CD4-positive, alpha-beta T cell treated with Interleukin-21 for 1 hour (primary cell): ENCODE measurements at regions not wholly inside any gene's neighbourhood (a gene's known extent, or its start where the extent isn't known, plus 50 kb on each side); places are given as distances from the start of the nearest gene placed in this dataset.

ENCODE experiments used
- DNase-seq: peaks from one replicate; pipeline ENCODE4 v3.0.0-alpha.2; 2020

- DNase-seq = no peak
Measured at GRCh38 chr3:3745693-3746092, 53.5 kb upstream of the LRRN1 start.

- DNase-seq = no peak
Measured at GRCh38 chr3:3744826-3745225, 54.4 kb upstream of the LRRN1 start.

- no peak for DNase-seq
Measured at GRCh38 chr3:3743754-3744153, 55.5 kb upstream of the LRRN1 start.

DNA sequence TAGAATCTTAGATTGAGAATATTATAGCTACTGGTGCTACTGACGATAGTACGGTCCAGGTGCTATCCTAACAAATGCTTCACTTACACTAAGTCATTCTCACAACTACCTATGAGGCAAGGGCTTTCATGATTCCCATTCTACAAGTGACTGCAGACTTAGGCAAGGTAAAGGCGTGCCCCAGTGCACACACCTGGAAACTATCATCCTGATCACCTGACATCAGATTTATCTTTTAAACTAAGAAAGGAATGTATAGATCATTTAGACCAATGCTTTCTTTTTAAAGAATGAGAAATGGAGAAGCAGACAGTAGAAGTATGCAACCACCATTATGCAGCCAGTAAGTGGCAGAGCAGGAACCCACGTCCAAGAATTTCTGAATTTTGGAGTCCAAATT is 59.2 kb upstream of the LRRN1 start:
- no peak for DNase-seq

DNA sequence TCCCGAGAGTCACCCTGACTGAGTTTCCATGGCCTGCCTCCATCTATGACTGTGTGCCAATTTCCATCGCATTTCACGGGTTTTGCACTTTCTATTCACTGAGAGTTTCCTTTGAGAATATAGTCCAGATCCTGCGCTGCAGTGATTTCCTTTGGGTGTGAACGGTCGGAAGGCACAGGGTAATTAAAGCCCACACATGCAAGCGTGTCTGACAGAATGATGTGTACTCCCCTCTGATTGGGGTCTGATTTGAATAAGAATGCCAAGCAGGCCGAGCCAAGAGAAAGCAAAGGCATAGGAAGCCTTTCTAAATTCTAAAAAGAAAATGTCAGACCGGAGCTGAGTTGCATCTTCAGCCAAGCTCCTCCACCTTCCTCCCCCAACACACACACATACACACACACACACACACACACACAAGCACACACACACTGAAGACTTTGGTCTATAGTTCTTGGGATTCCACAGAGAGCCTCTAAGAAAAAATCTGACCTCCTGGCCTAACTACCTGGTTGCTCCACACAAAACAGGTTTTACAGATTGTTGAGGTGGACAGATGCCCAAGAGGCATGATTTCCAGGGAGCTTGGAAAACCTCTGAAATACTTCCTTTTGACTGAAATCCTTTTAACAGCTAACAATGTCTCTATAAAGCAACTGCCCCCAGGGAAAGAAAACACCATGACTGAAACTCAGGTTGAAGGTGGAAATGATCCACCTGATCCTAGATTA is 59.7 kb upstream of the LRRN1 start:
- DNase-seq = no peak

DNA sequence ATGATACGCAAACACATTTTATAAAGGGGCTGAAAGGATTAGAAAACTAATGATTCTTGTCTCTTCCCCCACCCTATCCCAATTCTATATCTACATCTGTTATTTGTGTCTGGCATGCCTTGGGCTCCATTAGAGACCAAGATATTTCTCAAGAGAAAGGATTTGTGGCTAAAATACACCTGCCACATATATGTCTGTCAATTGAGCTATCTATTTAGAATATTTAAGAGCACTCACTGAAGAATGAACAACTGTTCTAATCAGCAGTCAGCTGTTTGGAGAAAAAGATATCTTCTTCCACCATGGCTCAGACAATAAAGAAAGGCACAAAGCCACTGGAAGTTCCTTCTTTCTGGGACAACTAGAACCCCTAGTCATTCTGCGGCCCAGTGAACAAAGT is 61.7 kb upstream of the LRRN1 start:
- no peak for DNase-seq

- DNase-seq = no peak
Measured at GRCh38 chr3:3735919-3736318, 63.3 kb upstream of the LRRN1 start.

GRCh38 chr3:3734881-3735280 is 64.3 kb upstream of the LRRN1 start:
- no peak for DNase-seq

- DNase-seq = no peak
Measured at GRCh38 chr3:3729261-3729660, 70.0 kb upstream of the LRRN1 start.

- DNase-seq = no peak
Measured at GRCh38 chr3:3726549-3726948, 72.7 kb upstream of the LRRN1 start.

- no peak for DNase-seq
Measured at GRCh38 chr3:3714572-3714971, 84.7 kb upstream of the LRRN1 start.

- no peak for DNase-seq
Measured at GRCh38 chr3:3712971-3713370, 86.3 kb upstream of the LRRN1 start.

DNA sequence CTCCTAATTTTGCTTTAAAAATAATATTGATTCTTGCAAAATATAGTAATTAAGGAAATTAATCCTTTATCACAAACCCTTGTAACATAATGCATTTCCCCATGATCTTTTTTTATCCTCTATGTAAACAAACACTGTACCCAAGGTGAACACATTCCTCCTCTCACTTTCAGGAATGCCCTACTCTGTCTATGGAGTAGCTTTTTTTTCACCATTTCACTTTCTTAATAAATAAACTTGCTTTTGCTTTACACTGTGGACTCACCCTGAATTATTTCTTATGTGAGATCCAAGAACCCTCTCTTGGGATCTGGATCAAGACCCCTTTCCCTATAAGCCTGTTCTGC is 90.5 kb upstream of the LRRN1 start:
- no peak for DNase-seq

GRCh38 chr3:3707858-3708768 is 91.1 kb upstream of the LRRN1 start:
- DNase-seq = no peak

DNA sequence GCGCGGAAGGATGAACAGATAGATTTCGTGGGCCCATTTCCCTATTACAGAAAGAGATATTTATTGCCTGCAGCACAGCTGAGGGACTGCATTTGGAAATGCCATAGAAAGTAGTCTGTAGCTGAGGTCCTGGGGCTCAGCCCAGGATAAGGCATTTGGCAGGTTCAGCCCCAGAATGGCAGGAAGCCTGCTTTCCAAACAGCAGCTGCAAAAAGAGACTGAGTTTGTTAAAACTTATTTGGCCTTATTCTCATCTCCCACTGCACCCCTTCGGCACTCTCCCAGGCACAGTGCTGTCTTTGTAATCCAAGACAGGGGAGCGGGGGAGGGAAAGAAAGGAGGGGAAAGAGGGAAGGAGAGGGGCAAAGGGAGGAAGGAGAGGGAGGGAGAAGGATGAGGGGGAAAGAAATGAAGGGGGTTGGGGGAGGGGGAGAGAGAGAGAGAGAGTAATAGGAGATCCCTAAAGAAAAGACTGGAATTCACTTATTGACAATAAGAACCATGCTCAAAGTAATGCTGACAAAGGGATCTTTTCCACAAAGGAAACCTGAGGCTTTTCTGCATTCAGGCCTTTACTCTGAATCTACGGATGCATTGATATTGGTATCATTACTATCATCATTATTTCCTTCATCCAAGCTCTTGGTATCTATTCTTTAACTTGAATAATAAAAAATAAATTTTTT is 94.0 kb upstream of the LRRN1 start:
- DNase-seq = no peak

DNA sequence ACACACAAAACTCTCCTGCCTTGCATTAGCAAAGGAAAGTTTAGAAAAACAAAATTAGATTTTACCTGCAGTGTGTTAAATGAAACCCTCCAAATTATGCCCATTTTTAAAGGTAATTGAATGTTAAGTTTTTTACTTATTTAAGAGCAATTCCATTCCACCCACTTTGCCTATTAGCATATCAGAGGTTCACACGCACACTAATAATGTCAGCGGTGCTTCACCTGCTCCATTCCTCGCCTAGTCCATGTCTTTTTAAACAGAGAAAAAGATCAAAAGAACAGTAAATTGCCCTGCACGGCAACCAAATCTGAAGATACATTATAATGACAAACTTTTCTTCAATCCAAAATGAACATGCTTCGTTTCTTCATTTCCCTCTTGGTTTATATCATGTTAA is 97.3 kb upstream of the LRRN1 start:
- no peak for DNase-seq

DNA sequence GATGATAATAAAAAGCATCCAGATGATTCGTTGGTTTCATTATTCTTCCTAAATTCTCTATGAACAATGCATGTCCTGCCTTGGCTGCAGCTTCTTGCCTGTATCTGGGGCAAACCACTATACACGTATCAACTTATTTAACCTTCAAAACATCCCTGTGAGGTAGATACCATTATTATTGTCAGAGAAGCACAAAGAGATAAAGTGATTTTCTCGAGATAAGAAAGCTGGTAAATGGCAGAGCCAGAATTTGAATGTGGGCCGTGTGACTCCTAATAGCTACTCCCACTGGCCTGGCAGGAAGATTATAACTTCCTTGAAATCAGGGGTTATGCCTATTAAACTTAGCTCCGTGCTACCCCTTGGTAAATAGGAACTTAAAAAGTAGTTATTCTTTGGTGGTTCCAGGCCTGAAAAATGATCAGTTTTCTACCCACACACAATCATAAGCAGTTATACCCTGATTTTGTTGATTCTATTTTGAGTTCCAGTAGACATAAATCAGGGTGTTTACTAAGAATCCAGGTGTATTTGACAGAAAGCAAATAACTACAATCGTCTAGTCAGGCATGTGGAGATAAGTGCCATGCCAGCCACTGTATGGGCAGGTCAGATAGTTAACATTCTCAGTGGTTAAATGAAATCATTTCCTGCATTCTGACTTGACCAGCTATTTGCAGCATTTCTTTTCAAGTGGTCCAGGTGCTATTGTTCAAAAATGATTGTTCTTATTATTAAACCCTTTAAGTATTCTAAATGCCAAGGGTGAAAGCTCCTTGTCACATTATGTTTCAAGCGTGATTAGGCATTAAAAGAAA is 99.2 kb upstream of the LRRN1 start:
- DNase-seq = no peak

DNA sequence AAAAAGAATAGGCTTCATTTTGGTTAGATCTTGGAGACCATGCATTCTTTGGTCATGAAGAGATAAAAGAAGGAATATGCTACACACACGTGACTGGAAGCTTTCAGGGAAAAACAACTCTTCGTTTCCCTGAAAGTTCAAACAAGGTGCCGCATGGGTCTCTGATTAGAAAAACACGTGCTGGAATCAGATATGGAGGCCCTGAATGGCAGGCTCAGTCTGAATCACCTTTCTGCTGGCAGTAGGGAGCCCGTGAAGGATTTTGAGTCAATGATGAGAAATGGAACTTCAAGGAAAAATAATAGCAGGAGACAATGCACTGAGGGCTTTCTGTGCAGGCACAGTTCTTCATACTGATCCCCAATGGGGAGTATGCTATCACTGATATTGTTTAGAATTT is 99.8 kb upstream of the LRRN1 start:
- no peak for DNase-seq

- no peak for DNase-seq
Measured at GRCh38 chr3:3696345-3696744, 102.9 kb upstream of the LRRN1 start.

DNA sequence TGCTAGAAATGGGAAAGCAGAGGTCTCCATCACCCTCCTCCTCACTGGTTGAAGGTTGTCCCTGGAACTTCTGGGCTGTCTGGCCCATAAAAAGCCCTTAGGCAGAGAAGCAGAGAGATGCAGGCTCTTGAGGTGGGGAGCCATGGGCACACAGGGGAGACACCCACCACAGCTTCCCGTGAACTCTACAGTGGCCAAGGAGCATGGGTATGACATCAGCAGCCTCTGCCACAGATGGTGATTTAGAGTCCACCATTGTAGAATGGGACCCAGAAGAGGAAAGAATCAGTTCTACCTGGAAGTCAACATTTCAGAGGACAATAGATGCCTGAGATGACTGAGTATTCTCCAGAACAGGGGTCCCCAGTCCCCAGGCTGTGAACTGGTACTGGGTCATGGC is 105.6 kb upstream of the LRRN1 start:
- DNase-seq = no peak

GRCh38 chr3:3689601-3690375 is 109.4 kb upstream of the LRRN1 start:
- DNase-seq = no peak
